Immature natural killer cell (primary cell): ENCODE measurements at regions not wholly inside any gene's neighbourhood (a gene's known extent, or its start where the extent isn't known, plus 50 kb on each side); places are given as distances from the start of the nearest gene placed in this dataset.

Experiments used
- DNase-seq, 3 donors: peaks; one replicate each; pipeline ENCODE4 v3.0.0; 2022; ENCODE audit warnings: mixed read lengths in 1 of 3
- H3K27ac Mint-ChIP-seq, 6 donors: one replicate each; pipeline ENCODE4 v1.8.0; 2020; ENCODE audit warnings: mixed read lengths in 6 of 6, mild to moderate bottlenecking in 5 of 6, inconsistent platforms in 4 of 6, moderate library complexity in 3 of 6
- H3K27me3 Mint-ChIP-seq, 3 donors: one replicate each; pipeline ENCODE4 v1.8.0; 2020 to 2021; ENCODE audit warnings: low read depth in 3 of 3, mild to moderate bottlenecking in 3 of 3, mixed read lengths in 3 of 3, moderate library complexity in 3 of 3, inconsistent platforms in 1 of 3
- H3K36me3 Mint-ChIP-seq, 3 donors: one replicate each; pipeline ENCODE4 v1.8.0; 2020; ENCODE audit warnings: mixed read lengths in 3 of 3, inconsistent platforms in 2 of 3, mild to moderate bottlenecking in 2 of 3
- H3K4me1 Mint-ChIP-seq, 2 donors: one replicate each; pipeline ENCODE4 v1.8.0; 2020; ENCODE audit warnings: inconsistent platforms in 2 of 2, mild to moderate bottlenecking in 2 of 2, mixed read lengths in 2 of 2, moderate library complexity in 1 of 2
- H3K4me3 Mint-ChIP-seq, 5 donors: one replicate each; pipeline ENCODE4 v1.8.0; 2020; ENCODE audit warnings: mild to moderate bottlenecking in 5 of 5, mixed read lengths in 5 of 5, inconsistent platforms in 3 of 5, moderate library complexity in 3 of 5
- H3K9me3 Mint-ChIP-seq, 6 donors: one replicate each; pipeline ENCODE4 v1.8.0; 2020; ENCODE audit warnings: mild to moderate bottlenecking in 6 of 6, mixed read lengths in 6 of 6, inconsistent platforms in 4 of 6, moderate library complexity in 3 of 6

- no peaks in the 10 kb centered on the region for H3K36me3 Mint-ChIP-seq
These were observed 528.4 kb downstream of the INHBA start for GRCh38 chr7:41174521-41174920.

DNA sequence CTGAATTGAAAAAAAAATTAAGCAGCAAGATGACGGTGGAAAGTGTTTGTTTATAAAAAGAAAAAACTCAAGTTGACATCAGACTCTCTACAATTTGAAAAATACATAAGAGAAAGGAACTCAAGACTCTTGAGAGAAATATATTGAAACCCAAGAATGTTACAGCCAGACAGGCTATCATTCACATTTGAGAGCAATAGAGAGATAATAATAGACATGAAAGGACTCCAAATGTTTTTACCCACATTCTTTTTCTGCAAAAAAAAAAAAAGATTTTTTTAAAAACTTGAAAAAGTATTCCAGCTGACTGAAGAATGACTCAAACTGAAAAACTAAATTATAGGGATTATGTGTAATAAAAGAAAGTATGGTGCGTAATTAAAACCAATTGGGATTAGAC lies 532.4 kb downstream of the INHBA start:
- H3K9me3 Mint-ChIP-seq, result peaks cover 6 to 34% (median 9%) of the 10 kb centered on the region in 6 donors
- no peaks in the 10 kb centered on the region for H3K4me1 Mint-ChIP-seq
- H3K36me3 Mint-ChIP-seq, result peaks cover 0 to 4% (median 0%) of the 10 kb centered on the region in 3 donors
- H3K27me3 Mint-ChIP-seq, result peaks cover 0 to 4% (median 0%) of the 10 kb centered on the region in 3 donors
- H3K4me3 Mint-ChIP-seq, result no peak overlapping the region
- DNase-seq, result no peak
- no peak overlapping the region for H3K27ac Mint-ChIP-seq

More at GRCh38 chr7:41174521-41174920, 528.4 kb downstream of the INHBA start:
- Mint-ChIP-seq H3K27ac (no peak overlapping the region), H3K9me3 (peaks cover 1 to 37% (median 12%) of the 10 kb centered on the region in 6 donors), H3K27me3 (peaks cover 0 to 4% (median 0%) of the 10 kb centered on the region in 3 donors), H3K4me1 (no peaks in the 10 kb centered on the region), H3K4me3 (no peak overlapping the region)
- no peak for DNase-seq

- peaks cover 0 to 4% (median 0%) of the 10 kb centered on the region in 3 donors for H3K36me3 Mint-ChIP-seq
- no peak overlapping the region for H3K27ac Mint-ChIP-seq
- no peak for DNase-seq
- no peaks in the 10 kb centered on the region for H3K4me1 Mint-ChIP-seq
- H3K27me3 Mint-ChIP-seq, result peaks cover 0 to 4% (median 0%) of the 10 kb centered on the region in 3 donors
- peaks cover 4 to 30% (median 7%) of the 10 kb centered on the region in 6 donors for H3K9me3 Mint-ChIP-seq
- no peak overlapping the region for H3K4me3 Mint-ChIP-seq
These were observed 533.6 kb downstream of the INHBA start for GRCh38 chr7:41169317-41169716.

DNA sequence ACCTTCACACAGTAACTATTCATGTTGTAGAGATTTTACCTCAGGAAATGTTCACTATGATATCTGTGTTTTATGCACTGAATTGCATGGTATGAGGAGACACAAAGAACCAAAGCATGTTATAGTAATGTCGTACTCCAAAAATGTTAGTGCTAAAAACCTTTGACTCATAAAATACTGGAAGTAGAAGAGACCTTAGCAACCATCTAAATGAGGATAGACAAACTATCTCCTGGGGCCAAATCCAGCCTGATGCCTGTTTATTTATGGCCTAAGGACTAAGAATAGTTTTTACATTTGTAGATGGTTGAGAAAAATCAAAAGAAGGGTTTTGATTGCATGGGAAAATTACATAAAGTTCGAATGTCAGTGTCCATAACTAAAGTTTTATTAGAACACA lies 535.1 kb downstream of the INHBA start:
- Mint-ChIP-seq H3K27me3 (peaks cover 0 to 4% (median 0%) of the 10 kb centered on the region in 3 donors), H3K27ac (no peak overlapping the region), H3K4me1 (no peaks in the 10 kb centered on the region), H3K36me3 (peaks cover 0 to 4% (median 0%) of the 10 kb centered on the region in 3 donors), H3K9me3 (peaks cover 4 to 25% (median 6%) of the 10 kb centered on the region in 6 donors), H3K4me3 (no peak overlapping the region)
- no peak for DNase-seq

- Mint-ChIP-seq H3K27ac (no peak overlapping the region), H3K4me3 (no peak overlapping the region), H3K4me1 (no peaks in the 10 kb centered on the region), H3K27me3 (no peaks in the 10 kb centered on the region), H3K9me3 (peaks cover 0 to 29% (median 3%) of the 10 kb centered on the region in 6 donors), H3K36me3 (peaks cover 0 to 4% (median 0%) of the 10 kb centered on the region in 3 donors)
- no peak for DNase-seq
These were observed 538.5 kb downstream of the INHBA start for GRCh38 chr7:41164440-41164839.

GRCh38 chr7:41163991-41164390 lies 538.9 kb downstream of the INHBA start:
- DNase-seq, result no peak
- no peak overlapping the region for H3K4me3 Mint-ChIP-seq
- peaks cover 0 to 4% (median 0%) of the 10 kb centered on the region in 3 donors for H3K36me3 Mint-ChIP-seq
- no peak overlapping the region for H3K27ac Mint-ChIP-seq
- H3K27me3 Mint-ChIP-seq, result no peaks in the 10 kb centered on the region
- peaks cover 0 to 26% (median 3%) of the 10 kb centered on the region in 6 donors for H3K9me3 Mint-ChIP-seq
- H3K4me1 Mint-ChIP-seq, result no peaks in the 10 kb centered on the region

GRCh38 chr7:41162612-41163011 lies 540.3 kb downstream of the INHBA start:
- no peaks in the 10 kb centered on the region for H3K4me1 Mint-ChIP-seq
- H3K27me3 Mint-ChIP-seq, result no peaks in the 10 kb centered on the region
- no peak overlapping the region for H3K27ac Mint-ChIP-seq

GRCh38 chr7:41161041-41161587 lies 541.8 kb downstream of the INHBA start:
- DNase-seq, result no peak
- no peaks in the 10 kb centered on the region for H3K4me1 Mint-ChIP-seq
- H3K9me3 Mint-ChIP-seq, result peaks cover 0 to 13% (median 2%) of the 10 kb centered on the region in 6 donors
- H3K36me3 Mint-ChIP-seq, result no peaks in the 10 kb centered on the region
- H3K27me3 Mint-ChIP-seq, result no peaks in the 10 kb centered on the region
- H3K4me3 Mint-ChIP-seq, result no peak overlapping the region
- H3K27ac Mint-ChIP-seq, result no peak overlapping the region

More at GRCh38 chr7:41162612-41163011, 540.3 kb downstream of the INHBA start:
- Mint-ChIP-seq H3K4me3 (no peak overlapping the region), H3K36me3 (peaks cover 0 to under 1% (median 0%) of the 10 kb centered on the region in 3 donors), H3K9me3 (peaks cover 0 to 14% (median 4%) of the 10 kb centered on the region in 6 donors)
- DNase-seq, result no peak

DNA sequence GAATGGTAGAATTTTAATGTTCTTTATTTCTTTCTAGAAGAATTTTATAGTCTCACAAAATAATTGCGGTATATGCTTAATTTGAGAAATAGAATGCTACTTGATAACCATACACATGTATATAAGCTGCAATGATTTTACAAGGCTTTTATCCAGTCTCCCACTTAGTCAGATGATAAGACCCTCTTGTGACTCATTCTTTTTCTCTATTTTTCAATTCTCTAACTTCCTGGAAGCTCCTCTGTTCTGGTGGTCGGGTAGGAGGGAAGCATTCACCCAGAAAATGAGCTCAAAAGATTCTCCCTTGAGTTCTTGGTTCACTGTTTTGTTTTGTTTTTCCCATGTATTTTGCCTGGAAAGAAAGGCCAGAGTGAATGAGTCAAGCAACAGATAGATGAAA lies 546.6 kb downstream of the INHBA start:
- Mint-ChIP-seq H3K4me3 (no peak overlapping the region), H3K4me1 (no peaks in the 10 kb centered on the region), H3K27me3 (peaks cover 0 to 4% (median 0%) of the 10 kb centered on the region in 3 donors), H3K27ac (no peak overlapping the region), H3K9me3 (peaks cover 0 to 18% (median 3%) of the 10 kb centered on the region in 6 donors), H3K36me3 (no peaks in the 10 kb centered on the region)
- DNase-seq, result no peak

- no peaks in the 10 kb centered on the region for H3K36me3 Mint-ChIP-seq
- no peaks in the 10 kb centered on the region for H3K4me1 Mint-ChIP-seq
- no peak for DNase-seq
- H3K4me3 Mint-ChIP-seq, result no peak overlapping the region
- H3K9me3 Mint-ChIP-seq, result peaks cover 5 to 13% (median 5%) of the 10 kb centered on the region in 6 donors
- H3K27me3 Mint-ChIP-seq, result peaks cover 0 to 4% (median 0%) of the 10 kb centered on the region in 3 donors
- H3K27ac Mint-ChIP-seq, result no peak overlapping the region
These were observed 549.6 kb downstream of the INHBA start for GRCh38 chr7:41153268-41153667.

GRCh38 chr7:41152179-41152678 lies 550.7 kb downstream of the INHBA start:
- peaks cover 0 to 4% (median 1%) of the 10 kb centered on the region in 3 donors for H3K27me3 Mint-ChIP-seq
- no peak overlapping the region for H3K4me3 Mint-ChIP-seq
- peaks cover 3 to 13% (median 5%) of the 10 kb centered on the region in 6 donors for H3K9me3 Mint-ChIP-seq
- H3K27ac Mint-ChIP-seq, result no peak overlapping the region
- no peak for DNase-seq
- H3K4me1 Mint-ChIP-seq, result no peaks in the 10 kb centered on the region
- no peaks in the 10 kb centered on the region for H3K36me3 Mint-ChIP-seq

- peaks cover 3 to 9% (median 5%) of the 10 kb centered on the region in 6 donors for H3K9me3 Mint-ChIP-seq
- H3K4me1 Mint-ChIP-seq, result no peaks in the 10 kb centered on the region
- H3K27ac Mint-ChIP-seq, result no peak overlapping the region
- H3K4me3 Mint-ChIP-seq, result no peak overlapping the region
- DNase-seq, result no peak
- no peaks in the 10 kb centered on the region for H3K36me3 Mint-ChIP-seq
- H3K27me3 Mint-ChIP-seq, result peaks cover 0 to 1% (median 0%) of the 10 kb centered on the region in 3 donors
These were observed 553.3 kb downstream of the INHBA start for GRCh38 chr7:41149576-41149975.

DNA sequence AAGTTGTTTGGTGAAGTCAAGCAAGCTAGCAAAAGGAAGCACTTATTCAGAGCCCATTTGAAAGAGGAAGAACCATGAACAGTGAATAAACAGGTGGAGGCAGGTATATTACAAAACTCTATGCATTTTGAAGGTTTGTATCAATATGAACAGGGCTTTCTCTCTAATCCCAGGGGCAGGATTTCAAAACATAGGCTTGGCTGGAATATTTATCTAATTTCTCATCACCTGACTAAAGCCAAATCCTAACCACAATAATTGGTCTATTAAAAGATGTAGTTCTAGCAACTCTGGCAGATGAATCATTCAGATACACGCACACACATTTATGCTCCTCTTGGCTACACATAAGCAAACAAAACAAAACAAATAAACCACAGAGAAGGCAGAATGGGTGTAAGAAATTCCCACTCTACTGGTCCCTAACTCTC lies 554.4 kb downstream of the INHBA start:
- H3K9me3 Mint-ChIP-seq, result peaks cover 3 to 9% (median 5%) of the 10 kb centered on the region in 6 donors
- no peak for DNase-seq
- no peak overlapping the region for H3K4me3 Mint-ChIP-seq
- H3K4me1 Mint-ChIP-seq, result no peaks in the 10 kb centered on the region
- H3K27me3 Mint-ChIP-seq, result peaks cover 0 to 1% (median 0%) of the 10 kb centered on the region in 3 donors
- H3K36me3 Mint-ChIP-seq, result no peaks in the 10 kb centered on the region
- no peak overlapping the region for H3K27ac Mint-ChIP-seq

DNA sequence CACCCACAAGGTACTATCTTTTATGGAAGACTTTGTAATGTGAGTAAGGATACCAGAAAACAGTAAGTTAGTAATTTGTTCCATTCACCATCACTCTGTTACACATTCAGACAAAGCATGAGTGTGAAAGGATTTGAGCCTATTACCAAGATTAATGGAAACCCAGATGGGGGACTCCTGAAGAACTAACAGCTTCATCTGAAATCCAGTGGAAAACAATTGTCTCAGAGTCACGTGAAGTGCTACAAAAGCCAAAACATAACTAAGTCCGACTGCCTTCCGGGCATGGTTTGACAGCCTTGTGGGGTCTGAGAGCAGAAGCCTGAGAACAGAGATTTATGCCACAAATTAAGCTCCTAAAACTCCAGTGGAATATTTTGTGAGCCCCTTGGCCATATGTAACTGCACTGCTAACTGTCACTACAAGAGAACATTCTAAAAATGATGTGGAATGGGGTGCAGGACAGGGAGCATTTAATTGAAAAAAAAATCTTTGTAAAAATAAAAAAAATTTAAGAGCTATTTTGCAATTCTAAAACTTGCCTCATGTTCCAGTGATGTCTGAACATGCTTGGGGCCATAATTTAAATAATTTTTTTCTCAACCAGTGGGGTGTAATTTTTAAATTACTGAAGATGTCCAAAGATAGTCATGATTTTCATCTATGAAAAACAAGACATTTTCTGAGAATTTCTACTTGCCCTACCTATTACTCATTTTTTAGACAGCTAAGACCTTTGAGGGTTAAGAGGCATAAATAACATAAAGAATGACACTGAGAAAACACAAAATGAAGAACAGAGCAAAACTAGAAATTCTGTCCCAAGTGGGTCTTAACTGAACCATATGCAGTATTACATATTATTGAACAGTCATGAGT lies 555.0 kb downstream of the INHBA start:
- H3K4me3 Mint-ChIP-seq, result no peak overlapping the region
- no peaks in the 10 kb centered on the region for H3K4me1 Mint-ChIP-seq

More for the DNA sequence above, 555.0 kb downstream of the INHBA start:
- Mint-ChIP-seq H3K27ac (no peak overlapping the region), H3K9me3 (peaks cover 4 to 9% (median 5%) of the 10 kb centered on the region in 6 donors), H3K27me3 (peaks cover 0 to 1% (median 0%) of the 10 kb centered on the region in 3 donors), H3K36me3 (no peaks in the 10 kb centered on the region)
- DNase-seq, result no peak
